NT2/D1 (cell line): ENCODE measurements at regions not wholly inside any gene's neighbourhood (a gene's known extent, or its start where the extent isn't known, plus 50 kb on each side); places are given as distances from the start of the nearest gene placed in this dataset.

Experiments used
- SUZ12 ChIP-seq: IDR thresholded peaks from 2 replicates; pipeline ENCODE4 v1.6.1; 2011; ENCODE audit not compliant: insufficient read length, insufficient read depth; ENCODE audit errors: extremely low read depth
- YY1 ChIP-seq: IDR thresholded peaks from 2 replicates; pipeline ENCODE4 v1.6.1; 2011; ENCODE audit not compliant: insufficient read length, insufficient read depth
- ZNF274 ChIP-seq: IDR thresholded peaks from 2 replicates; pipeline ENCODE4 v1.6.1; 2011; ENCODE audit warnings: mild to moderate bottlenecking, low read depth, low read length

- TF ChIP-seq YY1 (no peak), ZNF274 (no peak), SUZ12 (no peak)
Measured at GRCh38 chr19:20388706-20389225, 176.8 kb downstream of the ZNF737 start.
